HG02798 (cell line): ENCODE measurements at regions not wholly inside any gene's neighbourhood (a gene's known extent, or its start where the extent isn't known, plus 50 kb on each side); places are given as distances from the start of the nearest gene placed in this dataset.

Source experiments
- ATAC-seq: cut with Tn5 transposase; IDR thresholded peaks from one replicate; pipeline ENCODE4 v1.9.1; 2021; ENCODE audit warnings: mild to moderate bottlenecking; ENCODE audit not compliant: unreplicated experiment, poor library complexity

- no peak for ATAC-seq
Measured at GRCh38 chr22:22996511-22997261, 73.6 kb upstream of the GNAZ start.

- ATAC-seq, result no peak
Measured at GRCh38 chr22:22997262-22997898, 72.9 kb upstream of the GNAZ start.

GRCh38 chr22:22997988-22998387, 72.3 kb upstream of the GNAZ start:
- ATAC-seq, result no peak

GRCh38 chr22:22999523-22999922, 70.8 kb upstream of the GNAZ start:
- ATAC-seq, result no peak

- no peak for ATAC-seq
Measured at GRCh38 chr22:23000657-23001347, 69.5 kb upstream of the GNAZ start.

GRCh38 chr22:23001463-23001862, 68.9 kb upstream of the GNAZ start:
- no peak for ATAC-seq

GRCh38 chr22:23002612-23003180, 67.6 kb upstream of the GNAZ start:
- ATAC-seq, result no peak

- no peak for ATAC-seq
Measured at GRCh38 chr22:23007823-23008222, 62.5 kb upstream of the GNAZ start.

GRCh38 chr22:23008896-23009295, 61.4 kb upstream of the GNAZ start:
- ATAC-seq, result no peak
